ENCODE measurements at regions not wholly inside any gene's neighbourhood (a gene's known extent, or its start where the extent isn't known, plus 50 kb on each side); places are given as distances from the start of the nearest gene placed in this dataset.

GRCh38 chr15:79765081-79765480 is 131.7 kb downstream of the MTHFS start:
- Histone ChIP-seq H3K4me2 (ENCODE audit: insufficient read depth, low read length) (no peak overlapping the region), H4K20me1 (ENCODE audit: insufficient read depth, low read length) (no peaks in the 10 kb centered on the region), H3K4me1 (ENCODE audit: insufficient read depth, low read length) (no peaks in the 10 kb centered on the region), H3K79me2 (ENCODE audit: insufficient read depth, low read length) (no peaks in the 10 kb centered on the region), H3K9me3 (ENCODE audit: low read depth, low read length) (no peaks in the 10 kb centered on the region), H2AFZ (ENCODE audit: low read length) (no peak overlapping the region), H3K4me3 (ENCODE audit: insufficient read depth, low read length) (no peak overlapping the region), H3K27me3 (ENCODE audit: insufficient read depth, low read length) (no peaks in the 10 kb centered on the region), H3K36me3 (ENCODE audit: insufficient read depth, low read length) (no peaks in the 10 kb centered on the region), H3K27ac (ENCODE audit: low read depth, low read length) (no peak overlapping the region)
- no peak for TF ChIP-seq CTCF (IDR thresholded peaks at IDR 0.05; ENCODE audit: extremely low read depth, low read depth, low read length)
- no peak for DNase-seq (ENCODE audit: insufficient read length, low spot score, missing footprints)

- no peak overlapping the region for H2AFZ ChIP-seq (ENCODE audit: low read length)
- peak; percentile 42 for TF ChIP-seq CTCF (IDR thresholded peaks at IDR 0.05; ENCODE audit: extremely low read depth, low read depth, low read length)
- no peaks in the 10 kb centered on the region for H3K9me3 ChIP-seq (ENCODE audit: low read depth, low read length)
- H3K4me1 ChIP-seq (ENCODE audit: insufficient read depth, low read length), result no peaks in the 10 kb centered on the region
- H3K27ac ChIP-seq (ENCODE audit: low read depth, low read length), result no peak overlapping the region
- no peak for DNase-seq (ENCODE audit: insufficient read length, low spot score, missing footprints)
- peaks cover 11% of the 10 kb centered on the region for H3K27me3 ChIP-seq (ENCODE audit: insufficient read depth, low read length)
- no peak overlapping the region for H3K4me2 ChIP-seq (ENCODE audit: insufficient read depth, low read length)
- no peaks in the 10 kb centered on the region for H4K20me1 ChIP-seq (ENCODE audit: insufficient read depth, low read length)
- no peaks in the 10 kb centered on the region for H3K79me2 ChIP-seq (ENCODE audit: insufficient read depth, low read length)
- no peak overlapping the region for H3K4me3 ChIP-seq (ENCODE audit: insufficient read depth, low read length)
- H3K36me3 ChIP-seq (ENCODE audit: insufficient read depth, low read length), result no peaks in the 10 kb centered on the region
Observed at GRCh38 chr15:79769069-79769481, 127.7 kb downstream of the MTHFS start.

GRCh38 chr15:79769933-79770759 is 126.7 kb downstream of the MTHFS start:
- Histone ChIP-seq H3K4me3 (ENCODE audit: insufficient read depth, low read length) (no peak overlapping the region), H3K27ac (ENCODE audit: low read depth, low read length) (no peak overlapping the region), H3K4me1 (ENCODE audit: insufficient read depth, low read length) (no peaks in the 10 kb centered on the region), H3K4me2 (ENCODE audit: insufficient read depth, low read length) (no peak overlapping the region), H3K79me2 (ENCODE audit: insufficient read depth, low read length) (no peaks in the 10 kb centered on the region), H2AFZ (ENCODE audit: low read length) (no peak overlapping the region), H3K9me3 (ENCODE audit: low read depth, low read length) (no peaks in the 10 kb centered on the region), H3K36me3 (ENCODE audit: insufficient read depth, low read length) (no peaks in the 10 kb centered on the region), H3K27me3 (ENCODE audit: insufficient read depth, low read length) (peaks cover 11% of the 10 kb centered on the region), H4K20me1 (ENCODE audit: insufficient read depth, low read length) (no peaks in the 10 kb centered on the region)
- TF ChIP-seq CTCF (IDR thresholded peaks at IDR 0.05; ENCODE audit: extremely low read depth, low read depth, low read length), result no peak
- no peak for DNase-seq (ENCODE audit: insufficient read length, low spot score, missing footprints)

DNA sequence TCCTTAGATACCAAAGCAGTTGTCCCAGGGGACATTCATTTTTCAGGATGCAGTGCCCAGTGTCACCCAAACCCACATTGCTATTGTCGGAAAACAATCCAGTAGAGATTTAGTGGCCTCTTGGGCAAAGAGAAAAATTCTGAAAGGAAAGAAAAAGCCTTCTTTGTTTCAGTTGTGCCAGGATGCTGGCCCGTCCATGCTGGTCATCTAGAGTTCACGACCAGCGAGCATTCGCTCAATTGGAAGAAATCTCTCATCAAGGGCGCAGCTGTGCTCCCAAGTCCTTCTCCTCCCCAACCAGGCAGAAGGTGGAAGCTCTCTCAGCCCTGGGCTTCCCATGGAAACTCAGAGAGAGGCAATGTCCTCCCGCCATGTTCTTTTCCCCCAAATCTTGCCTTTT is 123.7 kb downstream of the MTHFS start:
- H3K79me2 ChIP-seq (ENCODE audit: insufficient read depth, low read length), result no peaks in the 10 kb centered on the region
- TF ChIP-seq CTCF (IDR thresholded peaks at IDR 0.05; ENCODE audit: extremely low read depth, low read depth, low read length), result no peak
- H3K4me1 ChIP-seq (ENCODE audit: insufficient read depth, low read length), result no peaks in the 10 kb centered on the region

More for the DNA sequence above, 123.7 kb downstream of the MTHFS start:
- H3K4me2 ChIP-seq (ENCODE audit: insufficient read depth, low read length), result no peak overlapping the region
- no peaks in the 10 kb centered on the region for H4K20me1 ChIP-seq (ENCODE audit: insufficient read depth, low read length)
- H3K9me3 ChIP-seq (ENCODE audit: low read depth, low read length), result no peaks in the 10 kb centered on the region
- no peak overlapping the region for H3K4me3 ChIP-seq (ENCODE audit: insufficient read depth, low read length)
- H3K36me3 ChIP-seq (ENCODE audit: insufficient read depth, low read length), result no peaks in the 10 kb centered on the region
- H3K27me3 ChIP-seq (ENCODE audit: insufficient read depth, low read length), result peaks cover 11% of the 10 kb centered on the region
- H2AFZ ChIP-seq (ENCODE audit: low read length), result no peak overlapping the region
- DNase-seq (ENCODE audit: insufficient read length, low spot score, missing footprints), result peak; percentile 46
- H3K27ac ChIP-seq (ENCODE audit: low read depth, low read length), result no peak overlapping the region

Data from osteoblast (primary cell).